Panc1 (cell line): ENCODE measurements at regions not wholly inside any gene's neighbourhood (a gene's known extent, or its start where the extent isn't known, plus 50 kb on each side); places are given as distances from the start of the nearest gene placed in this dataset.

Experiments
- ATAC-seq: fragments of 200-7000 bp; cut with Tn5 transposase; 2 replicates; pipeline ENCODE4 v1.9.1; 2020; ENCODE audit warnings: mild to moderate bottlenecking, moderate library complexity
- BruUV-seq: library from RNA; stranded (reverse); fragments of 400-500 nt; replicated peaks from 2 replicates; lab custom pipeline; 2021; lab: Mats Ljungman, UMichigan
- CTCF ChIA-PET: fragments of 300-600 bp; sonication (Branson Sonifier 250); formaldehyde crosslinking; loops from one replicate; lab custom pipeline; 2022; ENCODE audit warnings: antibody characterized with exemption; lab: Charles Lee
- POLR2A ChIA-PET: fragments of 300-600 bp; sonication (Branson Sonifier 250); formaldehyde crosslinking; loops from one replicate; lab custom pipeline; 2022; ENCODE audit warnings: antibody characterized with exemption; lab: Charles Lee
- DNase-seq: peaks from one replicate; pipeline ENCODE4 v3.0.0-alpha.2; 2010; ENCODE audit warnings: low read depth, low spot score
- H3K27ac ChIP-seq: 2 replicates; pipeline ENCODE4 v1.5.1; 2011; ENCODE audit warnings: mild to moderate bottlenecking, low read length, inconsistent platforms
- H3K27me3 ChIP-seq: fragments of 200-500 bp; sonication (Bioruptor generic); 2 replicates; pipeline ENCODE4 v1.6.0; 2014; ENCODE audit warnings: low read length, inconsistent platforms; ENCODE audit not compliant: control insufficient read depth, insufficient read depth
- H3K36me3 ChIP-seq: fragments of 200-500 bp; sonication (Bioruptor generic); 2 replicates; pipeline ENCODE4 v1.5.1; 2014; ENCODE audit warnings: inconsistent platforms, mild to moderate bottlenecking, low read length, moderate library complexity; ENCODE audit not compliant: control insufficient read depth, insufficient read depth
- H3K4me1 ChIP-seq: 2 replicates; pipeline ENCODE4 v1.5.1; 2011; ENCODE audit warnings: inconsistent platforms, mild to moderate bottlenecking, low read length, moderate library complexity; ENCODE audit not compliant: control insufficient read depth, insufficient read depth
- H3K4me3 ChIP-seq, 2 experiments: 2 replicates each; pipeline ENCODE4 v1.5.1; 2011 to 2012; ENCODE audit warnings: low read depth in 2 of 2, low read length in 2 of 2, mild to moderate bottlenecking in 2 of 2, inconsistent platforms in 1 of 2, moderate library complexity in 1 of 2
- H3K9me3 ChIP-seq: fragments of 200-500 bp; sonication (Bioruptor generic); 2 replicates; pipeline ENCODE4 v1.5.1; 2014; ENCODE audit warnings: low read depth, mild to moderate bottlenecking, inconsistent platforms, low read length, moderate library complexity; ENCODE audit not compliant: control insufficient read depth, insufficient read depth
- CTCF ChIP-seq: fragments of 450-650 bp; IDR thresholded peaks from 2 replicates; pipeline ENCODE4 v1.5.1; 2017; ENCODE audit warnings: mild to moderate bottlenecking
- POLR2AphosphoS5 ChIP-seq: IDR thresholded peaks from 2 replicates; pipeline ENCODE4 v1.6.1; 2012; ENCODE audit warnings: mild to moderate bottlenecking, low read depth, low read length, moderate library complexity
- REST ChIP-seq, 2 experiments: IDR thresholded peaks; 2 replicates each; pipeline ENCODE4 v1.6.1; 2011 to 2012; ENCODE audit warnings: low read depth in 2 of 2, control low read depth in 1 of 2, low read length in 1 of 2, mild to moderate bottlenecking in 1 of 2, moderate library complexity in 1 of 2; ENCODE audit not compliant: insufficient read depth in 1 of 2
- SIN3A ChIP-seq: IDR thresholded peaks from 2 replicates; pipeline ENCODE4 v1.6.1; 2012; ENCODE audit warnings: low read depth, mild to moderate bottlenecking, low read length, moderate library complexity, borderline replicate concordance; ENCODE audit not compliant: insufficient read depth
- TCF7L2 ChIP-seq: IDR thresholded peaks from 2 replicates; pipeline ENCODE4 v1.6.1; 2011; ENCODE audit warnings: mild to moderate bottlenecking, low read depth, low read length, inconsistent platforms
- in situ Hi-C: cut with HindIII; loops from 2 replicates; pipeline ENCODE4 v1.10.0; 2016; ENCODE audit warnings: low sequenced_read_pairs, low pct_unique_long_range_greater_than_20kb
- intact Hi-C: fragments of 100-400 bp; cut with micrococcal nuclease; formaldehyde crosslinking; loops from one replicate; pipeline ENCODE4 v1.10.0; 2022; ENCODE audit not compliant: unreplicated experiment

GRCh38 chr10:96772196-96772595, 51.9 kb upstream of the PIK3AP1 start:
- CTCF ChIA-PET = no interaction called here
- no peak for ATAC-seq

GRCh38 chr10:96770987-96771386, 50.7 kb upstream of the PIK3AP1 start:
- no peaks in the 10 kb centered on the region for H3K4me1 ChIP-seq
- TF ChIP-seq CTCF (no peak), TCF7L2 (no peak), REST (IDR thresholded peaks at IDR 0.05; ENCODE audit: insufficient read depth in 1 of 2, low read depth in 2 of 2, low read length in 1 of 2) (no peak), POLR2AphosphoS5 (no peak), SIN3A (no peak)
- DNase-seq = no peak
- no peak for ATAC-seq
- CTCF ChIA-PET = interaction anchor here (0.7 kb wide), 1 partner anchor 124 kb away, joined by 3 read pairs; no protein-coding TSS in a partner anchor
- in situ Hi-C loops = no loop called here
- no peaks in the 10 kb centered on the region; the same call in 1 of the 2 replicates for H3K27me3 ChIP-seq
- no peaks in the 10 kb centered on the region for H3K36me3 ChIP-seq
- no peak overlapping the region for H3K4me3 ChIP-seq
- no peaks in the 10 kb centered on the region for H3K9me3 ChIP-seq
- POLR2A ChIA-PET = interaction anchor here (0.7 kb wide), 2 partner anchors 52 to 479 kb away, joined by 3 to 4 read pairs; no protein-coding TSS in a partner anchor
- intact Hi-C loops = no loop called here
- H3K27ac ChIP-seq = no peak overlapping the region
- BruUV-seq = no TSS peak

More at GRCh38 chr10:96772196-96772595, 51.9 kb upstream of the PIK3AP1 start:
- H3K4me1 ChIP-seq = no peaks in the 10 kb centered on the region
- no TSS peak for BruUV-seq
- TF ChIP-seq SIN3A = no peak
- TF ChIP-seq REST (IDR thresholded peaks at IDR 0.05; ENCODE audit: insufficient read depth in 1 of 2, low read depth in 2 of 2, low read length in 1 of 2) = no peak
- TF ChIP-seq POLR2AphosphoS5 = no peak
- no peak for TF ChIP-seq CTCF
- TF ChIP-seq TCF7L2 = no peak
- H3K27me3 ChIP-seq = no peaks in the 10 kb centered on the region; the same call in 1 of the 2 replicates
- POLR2A ChIA-PET = no interaction called here
- H3K27ac ChIP-seq = no peak overlapping the region
- in situ Hi-C loops = no loop called here
- no peaks in the 10 kb centered on the region for H3K36me3 ChIP-seq
- no peak for DNase-seq
- no peak overlapping the region for H3K4me3 ChIP-seq
- H3K9me3 ChIP-seq = no peaks in the 10 kb centered on the region
- intact Hi-C loops = no loop called here
